ENCODE measurements at regions not wholly inside any gene's neighbourhood (a gene's known extent, or its start where the extent isn't known, plus 50 kb on each side); places are given as distances from the start of the nearest gene placed in this dataset.
A peak's percentile ranks its signal among the peaks of the same experiment; 100 is the strongest.
"Not testable (repeated sequence)": the region's sequence is repeated elsewhere in the genome, so short reads cannot be mapped to it uniquely, and the experiment has no call there.

- DNase-seq (ENCODE audit: low spot score) = peak; percentile 6
Measured at GRCh38 chr4:13678186-13678924, 50.8 kb upstream of the BOD1L1 start.

DNA sequence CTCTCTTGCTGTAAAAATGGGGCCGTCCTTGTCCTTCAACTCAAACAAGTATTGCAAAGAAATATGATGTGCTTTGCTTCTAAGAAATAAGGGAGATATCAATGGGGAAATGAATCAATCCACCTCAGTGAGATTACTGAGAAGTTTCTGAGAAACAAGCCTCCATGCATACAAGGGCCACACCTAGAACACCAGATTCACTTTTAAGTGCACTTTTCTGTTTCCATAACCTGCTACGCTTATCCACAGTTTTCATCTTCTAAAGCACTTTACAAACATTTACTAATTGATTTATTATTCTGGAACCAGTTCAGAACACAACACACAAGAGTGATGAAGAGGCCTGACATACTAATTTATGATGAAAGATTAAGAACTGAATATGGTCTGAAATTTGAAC is 54.0 kb upstream of the BOD1L1 start:
- DNase-seq (ENCODE audit: low spot score) = no peak

- DNase-seq (ENCODE audit: low spot score) = no peak
Measured at GRCh38 chr4:13694256-13694655, 66.7 kb upstream of the BOD1L1 start.

GRCh38 chr4:13698296-13698695 is 70.8 kb upstream of the BOD1L1 start:
- DNase-seq (ENCODE audit: low spot score) = no peak

DNA sequence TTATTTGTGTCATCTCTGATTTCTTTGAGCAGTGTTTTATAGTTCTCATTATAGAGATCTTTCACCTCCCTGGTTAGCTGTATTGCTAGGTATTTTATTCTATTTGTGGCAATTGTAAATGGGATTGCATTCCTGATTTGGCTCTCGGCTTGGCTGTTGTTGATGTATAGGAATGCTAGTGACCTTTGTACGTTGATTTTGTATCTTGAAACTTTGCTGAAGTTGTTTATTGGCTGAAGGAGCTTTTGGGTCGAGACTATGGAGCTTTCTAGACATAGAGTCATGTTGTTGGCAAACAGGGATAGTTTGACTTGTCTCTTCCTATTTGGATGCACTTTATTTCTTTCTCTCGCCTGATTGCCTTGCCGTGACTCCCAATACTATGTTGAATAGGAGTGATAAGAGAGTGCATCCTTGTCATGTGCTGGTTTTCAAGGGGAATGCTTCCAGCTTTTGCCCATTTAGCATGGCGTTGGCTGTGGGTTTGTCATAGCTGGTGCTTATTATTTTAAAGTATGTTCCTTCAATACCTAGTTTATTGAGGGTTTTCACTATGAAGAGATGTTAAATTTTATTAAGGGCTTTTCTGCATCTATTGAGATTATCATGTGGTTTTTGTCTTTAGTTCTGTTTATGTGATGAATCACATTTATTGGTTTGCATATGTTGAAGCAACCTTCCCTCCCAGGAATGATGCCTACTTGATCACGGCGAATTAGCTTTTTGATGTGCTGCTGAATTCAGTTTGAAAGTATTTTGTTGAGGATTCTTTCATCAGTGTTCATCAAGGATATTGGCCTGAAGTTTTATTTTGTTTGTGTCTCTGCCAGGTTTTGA is 72.7 kb upstream of the BOD1L1 start:
- no peak for DNase-seq (ENCODE audit: low spot score)

- not testable (repeated sequence) for DNase-seq (ENCODE audit: low spot score)
Measured at GRCh38 chr4:13700858-13701140, 73.3 kb upstream of the BOD1L1 start.

- no peak for DNase-seq (ENCODE audit: low spot score)
Measured at GRCh38 chr4:13701937-13702446, 74.5 kb upstream of the BOD1L1 start.

GRCh38 chr4:13703096-13703495 is 75.6 kb upstream of the BOD1L1 start:
- DNase-seq (ENCODE audit: low spot score) = no peak

DNA sequence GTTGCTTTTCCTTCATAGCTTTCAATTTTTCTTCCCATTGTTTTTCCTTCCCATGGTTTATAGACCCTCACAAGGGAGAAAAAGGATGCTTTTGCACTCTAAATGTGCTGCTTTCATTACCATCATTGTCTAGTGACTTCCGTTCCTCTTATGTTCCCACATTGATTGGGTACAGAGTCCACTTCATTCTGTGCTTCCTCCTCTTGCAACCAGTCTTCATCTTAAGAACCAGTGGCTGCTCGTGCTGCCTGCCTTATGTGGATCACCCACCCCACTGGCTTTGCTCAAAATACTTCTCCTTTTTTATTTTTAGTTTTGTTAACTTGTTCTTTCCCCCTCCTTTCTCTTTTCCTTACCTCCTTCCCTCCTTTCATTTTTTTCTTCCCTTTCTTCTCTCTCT is 76.5 kb upstream of the BOD1L1 start:
- no peak for DNase-seq (ENCODE audit: low spot score)

DNA sequence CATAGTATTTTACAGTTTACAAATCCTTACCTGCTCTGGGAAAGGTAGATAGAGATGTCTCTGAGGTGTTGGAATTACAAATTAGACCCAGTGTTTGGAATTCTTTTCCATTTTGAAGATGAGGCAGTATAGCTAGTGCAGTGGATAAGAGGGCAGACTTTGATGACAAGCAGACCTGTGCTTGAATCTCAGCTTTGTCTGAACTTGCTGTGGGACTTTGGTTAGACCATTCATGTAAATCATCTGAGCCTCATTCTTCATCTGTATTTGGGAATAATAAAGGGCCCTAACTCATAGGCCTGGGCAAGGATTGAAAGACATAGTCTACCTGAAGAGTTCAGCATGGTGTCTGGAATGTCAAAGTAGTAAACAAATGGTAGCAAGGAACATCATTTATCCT is 77.2 kb upstream of the BOD1L1 start:
- no peak for DNase-seq (ENCODE audit: low spot score)

- no peak for DNase-seq (ENCODE audit: low spot score)
Measured at GRCh38 chr4:13705521-13706041, 78.1 kb upstream of the BOD1L1 start.

- DNase-seq (ENCODE audit: low spot score) = no peak
Measured at GRCh38 chr4:13706120-13706519, 78.6 kb upstream of the BOD1L1 start.

DNA sequence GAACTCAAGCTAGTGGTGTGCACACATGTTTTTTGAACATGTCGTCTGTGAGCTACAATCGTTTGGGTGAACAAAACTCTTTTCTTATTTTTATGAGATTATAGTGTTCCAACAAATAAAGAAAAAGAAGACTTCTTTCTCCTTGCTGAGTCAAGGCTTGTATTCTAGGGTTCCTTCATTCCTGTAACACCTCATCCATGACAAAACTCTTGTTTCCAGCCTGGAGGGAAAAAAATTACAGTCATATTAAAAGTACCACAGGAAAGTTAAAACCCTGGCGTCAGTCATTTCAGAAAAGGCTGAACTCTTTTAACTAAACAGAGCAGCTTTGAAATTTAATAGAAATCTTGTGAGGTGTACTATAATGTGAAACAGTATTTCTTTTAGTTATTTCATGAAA is 79.2 kb upstream of the BOD1L1 start:
- no peak for DNase-seq (ENCODE audit: low spot score)

DNA sequence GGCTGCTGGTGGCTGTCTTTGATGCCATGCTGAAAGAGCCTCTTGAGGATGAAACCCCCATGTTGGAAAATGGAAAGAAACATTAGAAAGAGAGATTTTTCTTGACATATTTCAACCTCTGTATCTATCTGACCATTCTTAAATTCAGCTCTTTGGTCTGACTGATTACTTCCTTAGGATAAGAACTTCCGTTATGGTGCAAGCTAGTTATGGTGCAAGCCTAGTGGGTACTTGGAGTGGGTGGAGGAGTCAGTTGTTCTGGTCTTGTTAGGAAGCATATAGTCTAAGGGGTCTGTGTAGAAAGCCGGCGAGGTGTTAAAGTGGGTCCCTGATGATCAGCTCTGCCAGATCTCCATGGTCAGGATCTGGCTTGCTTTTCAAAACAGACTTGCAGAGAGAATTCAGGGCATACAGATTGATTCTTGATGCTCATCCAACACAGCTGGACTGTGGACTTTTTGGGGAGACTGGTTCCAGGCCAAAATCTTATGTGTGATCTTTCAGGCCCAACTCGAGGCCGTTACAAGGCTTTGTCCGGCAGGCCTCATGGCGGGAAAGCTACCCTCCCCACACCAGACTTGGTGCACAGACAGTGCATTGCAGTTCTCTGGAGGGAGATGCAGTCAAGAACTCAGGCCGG is 82.8 kb upstream of the BOD1L1 start:
- no peak for DNase-seq (ENCODE audit: low spot score)

- DNase-seq (ENCODE audit: low spot score) = no peak
Measured at GRCh38 chr4:13711233-13711785, 83.8 kb upstream of the BOD1L1 start.

GRCh38 chr4:13721894-13722293 is 94.4 kb upstream of the BOD1L1 start:
- no peak for DNase-seq (ENCODE audit: low spot score)

GRCh38 chr4:13722649-13723048 is 95.1 kb upstream of the BOD1L1 start:
- DNase-seq (ENCODE audit: low spot score) = no peak

DNA sequence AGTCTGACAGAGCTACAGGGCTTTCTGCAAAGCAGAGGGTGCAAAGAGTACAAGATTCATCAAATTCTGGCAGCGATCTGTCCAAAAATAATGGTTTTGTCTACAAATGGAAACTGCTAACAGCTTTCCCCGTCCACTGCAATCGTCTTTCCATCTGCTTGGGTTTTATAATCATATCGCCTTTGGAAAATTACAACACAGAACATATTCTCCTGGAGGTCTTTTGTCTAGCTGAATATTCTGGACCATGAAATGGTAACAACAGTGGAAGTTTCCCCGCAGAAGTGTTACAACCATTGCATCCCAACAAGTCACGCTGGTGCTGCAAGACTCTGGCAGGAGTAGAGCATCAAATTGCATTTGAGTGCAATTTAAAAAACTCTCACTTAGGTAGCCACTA is 101.2 kb upstream of the BOD1L1 start:
- no peak for DNase-seq (ENCODE audit: low spot score)

DNA sequence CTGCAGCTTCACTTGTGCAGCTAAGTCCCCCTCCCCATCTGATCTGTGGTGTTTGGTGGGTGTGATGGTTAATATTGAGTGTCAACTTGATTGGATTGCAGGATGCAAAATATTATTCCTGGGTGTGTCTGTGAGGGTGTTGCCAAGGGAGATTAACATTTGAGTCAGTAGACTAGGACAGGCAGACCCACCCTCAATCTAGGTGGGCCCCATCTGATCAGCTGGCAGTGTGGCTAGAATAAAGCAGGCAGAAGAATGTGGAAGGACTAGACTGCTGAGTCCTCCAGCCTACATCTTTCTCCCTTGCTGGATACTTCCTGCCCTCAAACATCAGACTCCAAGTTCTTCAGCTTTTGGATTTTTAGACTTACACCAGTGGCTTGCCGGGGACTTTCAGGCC is 103.5 kb upstream of the BOD1L1 start:
- no peak for DNase-seq (ENCODE audit: low spot score)

DNA sequence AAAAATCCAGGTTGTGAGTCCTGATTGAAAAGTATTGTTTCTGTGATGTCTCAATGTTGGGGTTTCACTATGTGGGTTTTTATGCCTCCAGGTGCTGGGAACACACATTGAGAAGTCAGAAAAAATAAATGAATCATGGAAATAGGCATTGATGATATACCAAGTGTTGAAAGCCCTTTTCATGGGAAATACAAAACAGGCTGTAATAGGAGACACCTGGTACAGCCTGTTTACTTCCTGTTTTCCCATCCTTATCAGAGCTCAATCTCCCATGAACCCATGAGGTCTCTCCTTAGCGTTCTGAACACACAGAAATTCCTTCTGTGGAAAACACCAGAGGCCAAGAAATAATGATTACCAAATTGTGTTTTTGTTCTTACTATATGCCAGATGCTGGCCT is 106.3 kb upstream of the BOD1L1 start:
- no peak for DNase-seq (ENCODE audit: low spot score)

- no peak for DNase-seq (ENCODE audit: low spot score)
Measured at GRCh38 chr4:13750594-13750993, 123.1 kb upstream of the BOD1L1 start.

- not testable (repeated sequence) for DNase-seq (ENCODE audit: low spot score)
Measured at GRCh38 chr4:13761581-13761980, 134.1 kb upstream of the BOD1L1 start.

GRCh38 chr4:13762130-13762529 is 134.6 kb upstream of the BOD1L1 start:
- no peak for DNase-seq (ENCODE audit: low spot score)
